Breast epithelium (tissue), 4 donors: ENCODE measurements at regions not wholly inside any gene's neighbourhood (a gene's known extent, or its start where the extent isn't known, plus 50 kb on each side); places are given as distances from the start of the nearest gene placed in this dataset.
"Not testable (repeated sequence)": the region's sequence is repeated elsewhere in the genome, so short reads cannot be mapped to it uniquely, and the experiment has no call there.

ENCODE experiments used
- DNase-seq, 2 donors: peaks; one replicate each; pipeline ENCODE4 v3.0.0-alpha.2; 2019; ENCODE audit warnings: low spot score in 2 of 2
- H3K27ac ChIP-seq, 2 donors: fragments of 200-600 bp; sonication (generic) in 1 of 2; one replicate each; pipeline ENCODE4 v1.5.1; 2016 to 2019; ENCODE audit warnings: mild to moderate bottlenecking in 1 of 2
- H3K27me3 ChIP-seq, 2 donors: fragments of 200-600 bp; sonication (generic) in 1 of 2; one replicate each; pipeline versions ENCODE4 v1.5.1 to v1.6.0; 2017 to 2019; ENCODE audit warnings: control low read depth in 1 of 2, mild to moderate bottlenecking in 1 of 2
- H3K36me3 ChIP-seq: fragments of 200-600 bp; one replicate; pipeline ENCODE4 v1.5.1; 2019
- H3K4me1 ChIP-seq, 2 donors: fragments of 200-600 bp; sonication (generic); one replicate each; pipeline ENCODE4 v1.5.1; 2016 to 2019; ENCODE audit warnings: control low read depth in 1 of 2
- H3K4me3 ChIP-seq, 3 donors: fragments of 200-600 bp; sonication (generic); 1 replicate in 2 of 3; 2 replicates in 1 of 3; pipeline ENCODE4 v1.5.1; 2016 to 2019; ENCODE audit warnings: mild to moderate bottlenecking in 3 of 3, moderate library complexity in 2 of 3
- H3K9me3 ChIP-seq, 2 donors: fragments of 200-600 bp; sonication (generic) in 1 of 2; one replicate each; pipeline ENCODE4 v1.5.1; 2016 to 2019; ENCODE audit warnings: control low read depth in 1 of 2
- CTCF ChIP-seq, 3 donors: fragments of 450-650 bp; IDR thresholded peaks; one replicate each; pipeline ENCODE4 v1.5.1; 2016 to 2017; ENCODE audit warnings: antibody characterized with exemption in 3 of 3, mild to moderate bottlenecking in 3 of 3, moderate library complexity in 3 of 3
- POLR2A ChIP-seq: fragments of 450-650 bp; IDR thresholded peaks from one replicate; pipeline ENCODE4 v1.6.1; 2016; ENCODE audit warnings: antibody characterized with exemption, mild to moderate bottlenecking, moderate library complexity
- POLR2AphosphoS5 ChIP-seq, 3 donors: sonication (generic); formaldehyde crosslinking; IDR thresholded peaks; one replicate each; pipeline ENCODE4 v1.6.1; 2017; ENCODE audit warnings: antibody characterized with exemption in 3 of 3
- intact Hi-C: fragments of 100-400 bp; cut with DNase I; formaldehyde crosslinking; loops from one replicate; pipeline ENCODE4 v1.15.1; 2023; ENCODE audit warnings: low total_unique reads

GRCh38 chr4:114420069-114420468 lies 178.5 kb upstream of the UGT8 start:
- intact Hi-C loops = no loop called here
- no peak for DNase-seq
- TF ChIP-seq POLR2AphosphoS5 (IDR thresholded peaks at IDR 0.05) (no peak), CTCF (IDR thresholded peaks at IDR 0.05) (no peak), POLR2A (no peak)
- Histone ChIP-seq H3K36me3 (no peaks in the 10 kb centered on the region), H3K27me3 (no peaks in the 10 kb centered on the region), H3K4me1 (no peaks in the 10 kb centered on the region), H3K27ac (no peak overlapping the region), H3K4me3 (no peak overlapping the region), H3K9me3 (peaks cover 0 to 9% of the 10 kb centered on the region in 2 donors)

- Histone ChIP-seq H3K9me3 (peaks cover 0 to 13% of the 10 kb centered on the region in 2 donors), H3K4me3 (no peak overlapping the region), H3K27me3 (no peaks in the 10 kb centered on the region), H3K4me1 (no peaks in the 10 kb centered on the region), H3K27ac (no peak overlapping the region), H3K36me3 (no peaks in the 10 kb centered on the region)
- no peak for TF ChIP-seq POLR2AphosphoS5 (IDR thresholded peaks at IDR 0.05)
- no peak for TF ChIP-seq CTCF (IDR thresholded peaks at IDR 0.05)
- no peak for TF ChIP-seq POLR2A
- no peak for DNase-seq
- intact Hi-C loops = no loop called here
Measured at GRCh38 chr4:114423582-114423981, 175.0 kb upstream of the UGT8 start.

GRCh38 chr4:114435116-114435515 lies 163.5 kb upstream of the UGT8 start:
- Histone ChIP-seq H3K27ac (no peak overlapping the region), H3K4me3 (no peak overlapping the region), H3K4me1 (no peaks in the 10 kb centered on the region), H3K27me3 (no peaks in the 10 kb centered on the region), H3K9me3 (no peaks in the 10 kb centered on the region), H3K36me3 (no peaks in the 10 kb centered on the region)
- intact Hi-C loops = no loop called here
- TF ChIP-seq CTCF (IDR thresholded peaks at IDR 0.05) (no peak), POLR2A (no peak), POLR2AphosphoS5 (IDR thresholded peaks at IDR 0.05) (no peak)
- no peak for DNase-seq

GRCh38 chr4:114442856-114443255 lies 155.8 kb upstream of the UGT8 start:
- no peak for DNase-seq
- no peaks in the 10 kb centered on the region for H3K36me3 ChIP-seq
- H3K27me3 ChIP-seq = no peaks in the 10 kb centered on the region
- intact Hi-C loops = no loop called here
- no peak for TF ChIP-seq CTCF (IDR thresholded peaks at IDR 0.05)
- TF ChIP-seq POLR2A = no peak
- no peak for TF ChIP-seq POLR2AphosphoS5 (IDR thresholded peaks at IDR 0.05)
- no peaks in the 10 kb centered on the region for H3K4me1 ChIP-seq
- no peak overlapping the region for H3K4me3 ChIP-seq
- no peaks in the 10 kb centered on the region for H3K9me3 ChIP-seq
- H3K27ac ChIP-seq = no peak overlapping the region

GRCh38 chr4:114444211-114444610 lies 154.4 kb upstream of the UGT8 start:
- TF ChIP-seq POLR2AphosphoS5 (IDR thresholded peaks at IDR 0.05) (no peak), POLR2A (no peak), CTCF (IDR thresholded peaks at IDR 0.05) (no peak)
- intact Hi-C loops = no loop called here
- H3K4me3 ChIP-seq = no peak overlapping the region

GRCh38 chr4:114447963-114448516 lies 150.6 kb upstream of the UGT8 start:
- intact Hi-C loops, H3K9me3 ChIP-seq, H3K4me3 ChIP-seq, H3K27me3 ChIP-seq, DNase-seq, H3K27ac ChIP-seq, H3K36me3 ChIP-seq, H3K4me1 ChIP-seq: not testable (repeated sequence)

More at GRCh38 chr4:114444211-114444610, 154.4 kb upstream of the UGT8 start:
- H3K36me3 ChIP-seq = no peaks in the 10 kb centered on the region
- H3K27me3 ChIP-seq = no peaks in the 10 kb centered on the region
- H3K4me1 ChIP-seq = no peaks in the 10 kb centered on the region
- H3K9me3 ChIP-seq = no peaks in the 10 kb centered on the region
- H3K27ac ChIP-seq = no peak overlapping the region
- no peak for DNase-seq
